GM21423 (cell line): ENCODE measurements at regions not wholly inside any gene's neighbourhood (a gene's known extent, or its start where the extent isn't known, plus 50 kb on each side); places are given as distances from the start of the nearest gene placed in this dataset.

ENCODE experiments used
- ATAC-seq: cut with Tn5 transposase; IDR thresholded peaks from one replicate; pipeline ENCODE4 v1.9.1; 2021; ENCODE audit warnings: mild to moderate bottlenecking, moderate library complexity; ENCODE audit not compliant: unreplicated experiment

DNA sequence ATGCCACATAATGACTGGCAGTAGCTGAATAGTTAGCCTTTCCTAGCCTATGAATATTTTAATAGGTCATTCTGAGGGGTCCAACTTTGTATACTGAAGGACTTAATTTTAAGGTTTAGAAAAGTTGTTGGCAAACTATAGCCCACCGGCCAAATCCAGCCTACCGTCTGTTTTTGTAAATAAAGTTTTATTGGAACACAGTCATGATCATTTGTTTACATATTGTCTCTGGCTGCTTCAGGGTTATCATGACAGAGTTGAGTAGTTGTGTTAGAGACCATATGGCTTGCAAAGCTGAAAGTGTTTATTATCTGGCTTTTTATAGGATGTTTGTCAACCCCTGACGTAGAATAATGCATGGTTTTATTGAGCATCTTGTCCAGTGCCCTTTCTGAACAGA, 73.4 kb downstream of the NTMT2 start:
- no peak for ATAC-seq

DNA sequence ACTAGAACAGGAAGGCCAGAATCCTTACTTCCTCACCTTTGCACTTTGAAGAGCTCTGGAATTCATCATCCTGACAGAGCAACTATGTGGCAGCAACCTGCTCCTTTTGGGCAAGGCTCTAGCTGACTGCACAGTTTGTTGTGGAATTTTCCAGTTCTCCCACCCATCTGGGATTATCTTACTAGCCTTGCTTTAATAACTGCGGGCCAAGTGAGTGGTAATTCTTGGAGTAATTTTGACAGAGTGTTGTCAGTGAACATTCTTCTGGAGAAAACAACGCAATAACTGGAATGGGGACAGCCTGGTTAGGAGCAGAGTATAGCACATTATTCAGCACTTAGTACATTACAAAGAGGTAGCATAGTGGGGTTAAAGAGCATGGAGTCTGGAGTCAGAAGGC, 75.3 kb downstream of the NTMT2 start:
- ATAC-seq: no peak

DNA sequence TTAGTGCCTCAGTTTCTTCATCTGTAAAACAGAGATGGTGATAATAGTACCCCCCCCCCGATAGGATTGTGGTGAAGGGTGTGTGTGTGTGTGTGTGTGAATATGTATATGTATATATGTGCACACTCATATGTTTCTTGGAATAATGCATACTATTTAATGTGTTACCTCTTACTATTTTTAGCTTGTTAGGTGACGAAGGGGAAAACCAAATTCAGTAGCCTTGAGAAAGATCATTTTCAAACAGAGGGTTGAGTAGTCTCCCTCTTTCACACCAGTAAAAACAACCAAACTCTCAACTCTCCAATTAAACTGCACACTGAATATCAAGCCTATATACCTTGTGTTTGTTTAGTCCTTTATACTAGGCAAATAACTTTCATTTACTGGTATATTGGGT, 75.7 kb downstream of the NTMT2 start:
- no peak for ATAC-seq

DNA sequence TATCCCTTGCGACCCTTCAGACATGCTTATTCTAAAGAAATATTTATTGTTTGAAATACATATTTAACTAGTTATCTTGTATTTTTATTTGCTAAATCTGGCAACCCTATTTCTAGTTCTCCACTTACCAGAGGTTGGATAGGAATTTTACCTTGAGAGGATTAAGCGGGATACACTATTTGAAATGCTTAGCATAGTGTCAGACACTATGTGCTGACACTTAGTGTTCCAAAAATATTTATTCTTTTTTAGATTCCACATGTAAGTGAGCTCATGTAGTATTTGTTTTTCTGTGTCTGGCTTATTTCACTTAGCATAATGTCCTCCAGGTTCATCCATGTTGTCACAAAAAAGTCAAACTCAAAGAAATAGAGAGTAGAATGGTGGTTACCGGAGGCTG, 78.7 kb downstream of the NTMT2 start:
- ATAC-seq: no peak

DNA sequence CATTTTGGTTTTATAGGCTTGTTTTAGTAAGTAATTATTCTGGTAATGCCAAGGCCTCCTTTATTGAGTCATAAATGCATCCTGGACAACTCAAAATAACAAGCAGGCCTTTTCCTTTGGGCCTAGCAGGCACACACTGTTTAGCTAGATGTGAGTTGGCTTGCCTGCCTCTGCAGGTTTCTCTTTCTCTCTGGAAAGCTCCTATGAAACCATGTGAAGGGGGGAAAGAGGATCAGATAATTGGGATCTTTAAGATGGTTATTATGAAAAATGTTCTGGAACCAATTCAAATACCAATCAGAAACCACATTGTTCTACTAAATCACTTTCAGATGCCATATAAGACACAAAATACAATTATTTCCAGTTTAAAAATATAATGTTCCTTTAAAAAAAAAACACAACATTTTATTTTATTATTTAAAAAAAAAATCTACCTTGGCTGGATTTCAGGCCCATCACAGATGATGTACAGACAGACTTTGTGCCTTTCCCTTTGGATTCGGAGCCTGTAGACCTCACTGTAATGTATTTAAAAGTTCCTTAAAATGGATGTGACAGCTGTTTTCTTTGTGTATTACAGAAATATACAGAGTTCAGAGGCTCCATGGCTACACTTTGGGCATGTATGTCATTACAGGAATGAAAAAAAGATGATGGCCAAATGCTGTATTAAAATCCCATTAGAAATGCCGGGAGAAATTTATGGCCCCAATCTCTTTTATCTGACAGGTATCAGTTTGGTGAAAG, 80.2 kb downstream of the NTMT2 start:
- no peak for ATAC-seq

DNA sequence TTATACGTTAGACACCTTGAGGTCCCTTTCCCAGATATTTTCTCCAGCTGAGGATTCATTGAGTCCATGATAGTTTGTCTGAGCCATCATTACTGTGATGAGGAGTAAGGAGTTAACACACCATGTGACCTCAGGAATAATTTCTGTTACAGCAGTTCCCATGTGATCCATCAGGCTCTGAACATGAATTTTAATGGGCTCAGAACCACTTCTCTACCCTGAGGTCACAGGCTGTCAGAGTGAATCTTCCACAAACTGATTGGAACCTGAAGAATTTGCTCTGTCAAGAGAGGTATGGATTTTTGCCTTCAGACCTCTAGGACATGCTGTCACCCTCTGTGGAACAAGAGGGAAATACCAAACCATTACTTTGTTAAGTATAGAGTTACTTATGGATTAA, 81.0 kb downstream of the NTMT2 start:
- no peak for ATAC-seq

DNA sequence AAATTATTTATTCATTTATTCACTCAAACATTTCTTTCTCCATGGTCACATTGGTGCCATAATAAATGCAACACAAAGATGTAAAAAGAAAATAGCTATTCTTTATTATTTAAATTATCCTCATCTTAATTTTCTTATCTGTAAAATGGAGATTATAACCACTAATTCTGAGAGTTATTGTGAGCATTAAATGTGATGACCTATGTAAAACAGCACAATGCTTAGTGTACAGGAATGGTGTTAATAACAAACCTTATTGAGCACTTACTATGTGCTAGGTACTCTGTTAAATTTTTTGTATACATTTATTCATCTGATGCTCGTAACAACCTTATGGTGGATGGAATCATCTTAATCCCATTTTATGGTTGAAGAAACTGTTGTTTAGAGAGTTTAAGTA, 84.6 kb downstream of the NTMT2 start:
- ATAC-seq: no peak

DNA sequence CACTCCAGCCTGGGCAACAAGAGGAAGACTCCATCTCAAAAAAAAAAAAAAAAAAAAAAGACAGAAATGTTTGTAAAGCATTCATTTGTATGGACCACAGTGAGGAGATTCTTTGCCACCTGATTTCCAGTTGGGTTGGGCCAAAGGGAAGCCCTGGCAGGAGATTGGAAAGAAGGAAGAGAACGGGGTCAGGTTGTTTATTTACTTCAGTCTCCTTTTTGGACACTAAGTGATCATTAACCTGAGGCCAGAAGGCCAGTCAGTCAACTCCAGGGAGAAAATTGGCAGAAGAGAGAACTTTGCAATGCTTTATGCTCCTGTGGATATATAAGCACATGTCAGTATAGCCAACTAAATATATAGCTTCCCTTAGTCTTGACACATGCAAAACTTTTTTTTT, 85.9 kb downstream of the NTMT2 start:
- no peak for ATAC-seq

DNA sequence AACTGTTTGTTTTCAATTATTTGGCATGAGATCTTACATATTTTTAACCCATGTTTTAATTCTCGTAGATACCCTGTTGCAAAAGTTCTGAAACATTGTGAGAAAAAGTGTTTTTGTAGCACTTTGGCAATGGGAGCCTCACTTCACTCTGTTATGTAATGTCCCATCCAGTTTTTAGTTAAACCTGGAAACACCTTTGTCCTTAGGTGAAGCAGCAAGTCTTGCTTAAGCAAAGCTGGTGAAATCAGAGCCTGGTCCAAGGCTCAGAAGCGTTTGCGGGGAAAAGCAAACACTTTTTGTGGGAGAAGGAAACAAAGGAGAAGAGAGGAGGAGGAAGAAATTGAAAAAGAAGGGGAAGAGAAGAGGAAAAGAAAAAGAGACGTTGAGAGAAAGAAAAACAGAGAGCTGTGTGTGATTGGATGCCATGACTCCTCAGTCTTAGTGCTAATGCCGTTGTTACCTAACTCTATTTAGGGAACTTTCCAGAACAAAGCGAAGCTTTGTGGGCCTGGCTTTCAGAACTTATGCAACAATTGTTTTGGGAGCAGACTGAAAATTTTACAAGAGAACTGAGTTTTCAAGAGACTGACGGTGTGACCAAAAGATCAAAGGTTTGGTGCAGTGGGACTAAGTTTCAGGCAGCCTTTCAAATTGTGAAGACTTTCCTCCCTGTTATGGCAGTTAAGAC, 93.1 kb downstream of the NTMT2 start:
- no peak for ATAC-seq

DNA sequence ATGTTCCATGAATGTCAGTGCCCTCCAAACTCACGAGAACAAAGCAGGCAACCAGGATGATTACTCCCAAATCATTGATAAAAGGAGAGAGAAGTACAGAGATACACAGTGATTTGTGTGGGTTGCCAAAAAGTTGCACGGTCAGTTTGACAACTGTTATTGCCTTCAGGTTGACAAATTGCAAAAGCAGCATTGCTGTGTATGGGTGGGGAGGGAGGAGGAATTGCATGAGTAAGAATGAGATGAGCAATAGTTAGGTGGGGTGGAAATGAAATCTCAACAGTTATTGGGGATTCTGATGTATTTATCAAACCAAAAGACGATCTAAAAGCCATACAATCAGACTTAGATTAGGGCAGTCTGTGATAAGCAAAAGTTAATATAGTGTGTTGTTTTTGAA, 93.7 kb downstream of the NTMT2 start:
- no peak for ATAC-seq

DNA sequence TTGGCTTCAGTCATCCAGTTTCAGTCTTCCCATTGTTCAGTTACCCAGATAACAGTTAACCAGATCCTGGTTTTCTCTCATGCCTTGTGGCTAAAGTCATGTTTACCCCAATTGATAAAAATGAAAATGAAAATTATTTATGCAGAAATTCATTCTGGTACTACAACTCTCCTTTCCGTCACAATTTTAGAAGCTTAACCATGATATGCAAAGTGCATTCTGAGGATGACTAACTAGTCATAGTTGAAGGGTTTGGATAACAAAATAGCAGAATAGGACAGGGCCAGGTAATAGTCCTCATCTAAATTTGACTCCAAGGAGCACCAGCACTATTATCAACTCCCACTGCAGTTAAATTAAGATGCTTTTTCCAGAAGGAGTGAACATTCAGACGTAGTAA, 94.7 kb downstream of the NTMT2 start:
- peak; percentile 88 for ATAC-seq

DNA sequence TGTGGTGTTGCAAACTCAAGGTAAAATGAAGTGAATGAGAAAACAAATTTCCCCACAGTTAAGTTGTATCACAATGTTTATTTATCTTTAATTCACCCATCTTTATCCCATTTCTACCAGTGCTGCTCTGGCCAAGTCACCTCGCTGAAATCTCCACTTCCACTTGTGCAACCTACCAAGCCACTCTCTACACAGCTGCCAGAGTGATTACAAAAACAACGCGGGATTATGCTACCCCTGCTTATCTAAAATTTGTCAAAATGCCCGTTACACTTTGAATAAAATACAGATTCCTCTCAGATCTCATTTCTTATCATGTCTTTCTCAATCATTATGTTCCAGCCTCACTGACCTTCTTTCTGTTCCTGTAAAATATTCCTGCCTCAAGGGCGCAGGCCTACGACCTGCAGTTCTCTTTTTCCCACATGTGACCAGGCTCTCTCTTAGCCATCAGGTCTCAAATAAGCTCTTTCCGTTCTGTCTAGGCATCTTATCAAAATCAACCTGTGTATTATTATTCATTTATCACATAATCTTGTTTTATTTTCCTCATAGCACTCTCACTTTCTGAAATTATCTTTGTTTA, 95.6 kb downstream of the NTMT2 start:
- no peak for ATAC-seq

DNA sequence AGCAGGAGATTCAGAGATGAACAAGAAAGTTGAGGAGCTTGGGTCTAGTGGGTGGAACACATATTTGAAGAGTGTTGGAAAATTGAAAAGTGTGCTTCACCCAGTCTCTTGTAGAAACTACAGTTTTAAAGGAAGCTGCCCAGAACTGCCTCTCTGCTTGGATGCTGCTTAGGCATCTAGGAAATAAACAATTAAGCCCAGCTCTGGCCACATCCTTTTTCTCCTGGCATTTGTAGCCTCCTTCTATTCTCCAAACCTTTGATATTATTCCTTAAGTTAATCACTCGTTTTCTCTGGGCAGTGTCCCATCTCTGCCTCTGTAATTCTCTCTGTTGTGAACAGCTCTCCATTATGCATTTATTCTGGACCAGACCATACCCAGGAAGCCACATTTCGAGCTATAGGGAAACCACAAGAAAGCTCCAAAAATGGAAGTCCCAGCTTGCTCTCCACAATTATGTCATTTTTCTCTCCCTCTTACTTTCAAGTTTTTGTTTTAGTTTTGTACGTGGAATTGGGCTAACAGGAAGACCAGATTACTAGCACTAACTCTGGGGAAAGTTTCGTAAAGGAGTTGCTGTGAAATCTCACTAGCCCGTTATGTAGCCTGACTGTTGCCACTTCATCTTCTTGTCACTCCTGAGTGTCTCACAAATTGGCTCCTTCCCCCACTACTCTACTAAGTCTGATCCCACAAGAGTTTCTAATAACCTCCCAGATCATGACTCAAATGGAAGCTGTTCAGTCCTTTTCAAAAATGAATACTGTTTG, 102.2 kb downstream of the NTMT2 start:
- ATAC-seq: no peak

DNA sequence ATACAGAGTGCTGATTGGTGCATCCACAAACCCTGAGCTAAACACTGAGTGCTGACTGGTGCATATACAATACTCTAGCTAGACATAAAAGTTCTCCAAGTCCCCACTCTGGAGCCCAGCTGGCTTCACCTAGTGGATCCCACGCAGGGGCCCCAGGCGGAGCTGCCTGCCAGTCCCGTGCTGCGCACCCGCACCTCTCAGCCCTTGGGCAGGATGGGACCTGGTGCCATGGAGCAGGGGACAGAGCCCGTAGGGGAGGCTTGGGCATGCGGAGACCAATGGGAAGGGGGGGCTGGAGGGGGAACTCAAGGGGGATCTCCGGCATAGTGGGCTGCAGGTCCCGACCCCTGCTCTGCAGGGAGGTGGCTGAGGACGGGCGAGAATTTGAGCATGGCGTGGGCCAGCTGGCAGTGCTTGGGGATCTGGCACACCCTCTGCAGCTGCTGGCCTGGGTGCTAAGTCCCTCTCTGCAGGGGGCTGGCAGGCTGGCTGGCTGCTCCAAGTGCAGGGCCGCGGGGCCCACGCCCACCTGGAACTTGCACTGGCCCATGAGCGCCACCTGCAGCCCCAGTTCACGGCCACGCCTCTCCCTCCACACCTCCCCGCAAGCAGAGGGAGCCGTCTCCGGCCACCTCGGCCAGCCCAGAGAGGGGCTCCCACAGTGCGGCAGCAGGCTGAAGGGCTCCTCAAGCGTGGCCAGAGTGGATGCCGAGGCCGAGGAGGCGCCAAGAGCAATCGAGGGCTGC, 104.9 kb downstream of the NTMT2 start:
- no peak for ATAC-seq

DNA sequence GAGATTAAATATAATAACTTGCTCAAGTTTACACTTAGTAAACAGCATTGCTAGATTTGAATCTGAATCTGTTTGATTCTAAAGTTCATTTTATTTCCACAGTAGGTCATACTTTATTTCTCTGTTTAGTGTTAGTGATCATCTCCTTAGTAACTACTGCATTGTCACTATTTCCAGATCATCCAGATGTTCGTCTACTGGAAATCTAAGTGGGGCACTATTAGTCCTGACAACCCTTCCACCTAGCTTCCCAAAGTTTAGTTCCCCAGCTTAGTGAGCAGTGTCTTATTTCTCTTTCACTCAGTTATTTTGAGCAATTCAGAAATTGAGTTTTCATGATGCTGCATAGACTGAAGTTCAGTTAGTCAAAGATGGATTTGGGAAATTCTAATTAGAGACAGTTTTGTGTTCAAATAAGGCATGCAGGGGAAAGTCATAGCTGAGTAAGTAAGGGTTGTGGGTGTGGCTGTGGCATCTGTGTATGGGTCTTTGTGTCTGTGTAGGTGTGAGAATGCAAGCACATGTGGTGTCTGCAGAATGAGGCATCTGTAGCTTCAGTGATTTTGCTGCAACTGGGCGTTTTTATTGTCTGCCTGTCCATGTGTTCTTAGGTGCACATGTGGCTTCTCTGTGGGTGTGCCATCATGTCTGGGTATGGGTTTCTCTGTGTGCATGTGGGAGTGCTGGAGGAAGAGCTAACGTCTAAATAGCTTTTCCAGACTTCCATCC, 107.3 kb downstream of the NTMT2 start:
- ATAC-seq: no peak

DNA sequence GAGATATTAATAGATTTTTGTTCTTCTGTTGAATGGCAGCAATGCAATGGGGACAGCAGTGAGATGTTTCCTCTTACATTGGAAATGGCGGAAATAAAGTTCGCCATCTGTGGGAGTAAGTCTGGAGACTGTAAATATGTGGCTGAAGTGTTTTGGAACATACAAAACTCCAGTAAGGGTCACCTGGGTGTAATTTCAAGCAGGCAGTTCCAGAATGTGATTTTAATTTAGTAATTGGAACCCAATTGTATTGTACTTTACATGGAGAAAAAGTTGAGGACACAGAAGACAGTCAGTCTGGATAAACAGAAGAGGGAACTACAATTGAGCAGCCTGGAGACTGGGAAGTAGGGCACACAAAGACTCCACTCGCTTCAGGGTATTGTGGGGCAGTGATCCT, 108.6 kb downstream of the NTMT2 start:
- no peak for ATAC-seq

DNA sequence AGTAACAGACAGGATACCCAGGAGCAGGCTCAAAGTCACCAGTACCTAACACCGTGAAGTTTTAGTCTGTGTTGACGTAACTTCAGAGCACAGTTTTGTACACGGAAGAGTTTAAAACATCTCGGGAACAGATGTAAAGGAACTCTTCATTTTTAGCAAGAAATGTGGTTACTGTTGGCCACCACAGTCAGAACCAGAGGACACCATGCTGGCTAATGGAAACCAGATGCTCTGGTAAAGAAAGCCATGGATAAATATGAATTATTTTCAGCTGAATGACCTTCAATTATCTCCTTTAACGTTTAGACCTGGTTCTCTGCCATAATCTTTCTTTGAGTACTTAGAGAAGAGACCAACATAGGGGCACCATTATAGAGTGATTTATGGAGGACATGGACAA, 115.9 kb downstream of the NTMT2 start:
- no peak for ATAC-seq

DNA sequence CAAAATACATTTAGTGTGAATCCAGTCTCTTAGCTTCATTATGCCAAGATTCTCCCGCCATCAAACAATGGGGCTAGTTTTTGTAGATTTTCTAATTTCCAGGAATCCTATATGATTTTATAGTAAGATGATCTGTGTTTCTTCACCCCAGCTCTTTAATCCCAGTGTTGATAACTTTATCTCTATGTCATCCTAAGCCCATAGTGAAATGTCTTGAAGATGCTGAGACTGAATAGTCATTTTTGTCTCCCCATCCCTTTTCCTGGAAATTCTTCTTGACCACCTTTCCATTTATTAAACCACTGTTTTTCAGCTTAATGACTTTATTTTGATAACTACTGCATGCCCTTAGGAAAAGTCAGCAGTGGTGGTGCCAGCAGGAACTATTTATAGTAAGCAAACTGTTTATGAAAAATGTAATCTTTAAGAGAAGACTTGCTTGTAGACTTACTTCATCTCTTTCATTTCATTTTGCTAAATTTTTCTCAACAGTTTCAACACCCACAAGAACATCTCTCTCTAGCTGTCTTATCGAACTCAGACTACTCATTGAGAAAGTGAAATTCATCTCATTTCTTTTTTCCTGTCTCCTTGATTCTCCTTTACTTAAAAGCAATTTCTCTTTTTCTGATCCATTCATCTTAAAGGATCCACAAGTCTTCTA, 116.6 kb downstream of the NTMT2 start:
- ATAC-seq: no peak

DNA sequence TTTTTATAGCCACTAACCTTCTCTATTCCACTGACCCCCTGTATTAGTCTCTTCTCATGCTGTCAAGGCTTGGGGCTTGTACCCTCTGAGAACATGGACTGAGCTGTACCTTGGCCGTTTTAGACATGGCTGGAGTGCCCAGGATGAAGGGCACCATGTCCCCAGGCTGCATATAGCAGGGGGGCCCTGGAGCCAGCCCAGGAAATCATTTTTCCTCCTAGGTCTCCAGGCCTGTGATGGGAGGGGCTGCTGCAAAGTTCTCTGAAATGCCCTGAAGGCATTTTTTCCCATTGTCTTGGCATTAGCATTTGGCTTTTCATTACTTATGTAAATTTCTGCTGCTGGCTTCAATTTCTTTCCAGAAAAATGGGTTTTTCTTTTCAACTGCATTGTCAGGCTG, 119.5 kb downstream of the NTMT2 start:
- ATAC-seq: no peak

DNA sequence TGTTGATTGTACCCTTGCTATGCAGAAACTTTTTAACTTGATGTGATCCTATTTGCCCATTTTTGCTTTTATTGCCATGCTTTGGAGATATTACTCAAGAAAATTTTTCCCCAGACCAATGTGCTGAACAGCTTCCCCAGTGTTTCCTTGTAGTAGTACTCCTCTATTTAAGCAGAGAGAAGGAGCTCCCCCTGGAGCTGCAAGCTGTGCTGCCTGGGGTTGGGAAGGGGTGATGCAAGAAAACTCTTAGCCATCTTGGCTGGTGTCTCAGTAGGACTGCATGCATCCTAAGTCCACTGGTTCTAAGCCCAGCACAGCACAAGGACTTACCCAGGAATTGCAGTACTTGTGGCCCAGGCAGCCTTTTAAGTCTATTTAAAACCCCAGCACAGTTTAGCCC, 121.6 kb downstream of the NTMT2 start:
- ATAC-seq: no peak
